HCT116 (cell line): ENCODE measurements at regions not wholly inside any gene's neighbourhood (a gene's known extent, or its start where the extent isn't known, plus 50 kb on each side); places are given as distances from the start of the nearest gene placed in this dataset.
"Not testable (repeated sequence)": the region's sequence is repeated elsewhere in the genome, so short reads cannot be mapped to it uniquely, and the experiment has no call there.

ENCODE experiments used
- CTCF ChIP-seq, 3 experiments: fragments of 200-600 bp in 1 of 3; sonication (generic) in 1 of 3; IDR thresholded peaks in 2 of 3; conservative IDR thresholded peaks in 1 of 3; 2 replicates each; pipeline ENCODE4 v1.5.1; 2012 to 2017; ENCODE audit warnings: low read depth in 2 of 3, low read length in 2 of 3, antibody characterized with exemption in 1 of 3, borderline replicate concordance in 1 of 3, control low read depth in 1 of 3, mild to moderate bottlenecking in 1 of 3, mixed read lengths in 1 of 3, mixed run types in 1 of 3, moderate library complexity in 1 of 3; ENCODE audit not compliant: insufficient read depth in 1 of 3
- POLR2A ChIP-seq: IDR thresholded peaks from 2 replicates; pipeline ENCODE4 v1.7.0; 2011; ENCODE audit warnings: borderline replicate concordance; ENCODE audit not compliant: insufficient read depth, insufficient read length; ENCODE audit errors: extremely low read depth
- TF ChIP-seq, protein P1 (sequence below): IDR thresholded peaks from 2 replicates; pipeline ENCODE4 v1.6.1; 2012

GRCh38 chr7:4480131-4480530 is 202.0 kb upstream of the FOXK1 start:
- not testable (repeated sequence) for TF ChIP-seq POLR2A; CTCF (IDR thresholded peaks at IDR 0.05 in 2 of 3, conservative IDR thresholded peaks at IDR 0.05 in 1 of 3; ENCODE audit: borderline replicate concordance in 1 of 3, insufficient read depth in 1 of 3, low read depth in 2 of 3, low read length in 2 of 3)
- TF ChIP-seq, protein P1, sequence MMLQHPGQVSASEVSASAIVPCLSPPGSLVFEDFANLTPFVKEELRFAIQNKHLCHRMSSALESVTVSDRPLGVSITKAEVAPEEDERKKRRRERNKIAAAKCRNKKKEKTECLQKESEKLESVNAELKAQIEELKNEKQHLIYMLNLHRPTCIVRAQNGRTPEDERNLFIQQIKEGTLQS: not testable (repeated sequence)
